ENCODE measurements at regions not wholly inside any gene's neighbourhood (a gene's known extent, or its start where the extent isn't known, plus 50 kb on each side); places are given as distances from the start of the nearest gene placed in this dataset.

DNA sequence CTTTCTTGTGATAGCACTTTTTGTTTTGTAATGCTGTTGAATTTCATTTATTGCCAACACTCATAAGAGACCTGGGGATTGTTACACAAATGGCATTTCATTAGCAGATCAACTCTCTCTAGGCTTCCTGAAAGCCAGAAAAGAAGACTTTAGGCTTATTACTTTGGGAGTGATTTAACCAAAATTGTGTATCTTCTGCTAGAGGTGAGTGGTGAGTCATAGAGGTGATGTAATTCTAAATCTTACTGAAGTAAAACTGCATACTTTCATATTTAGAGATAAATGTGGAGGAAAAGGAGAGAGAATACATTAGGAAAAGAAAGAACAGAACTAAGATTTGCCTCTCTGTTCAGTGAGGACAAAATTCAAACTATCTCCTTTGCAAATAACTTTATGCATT lies 304.7 kb upstream of the RGS17 start:
- no peak overlapping the region for H3K4me3 ChIP-seq (ENCODE audit: low read length)
- H3K9me2 ChIP-seq (ENCODE audit: insufficient read depth, low read length), result no peaks in the 10 kb centered on the region
- no peak overlapping the region for H3K9ac ChIP-seq (ENCODE audit: low read length)
- H3K9me3 ChIP-seq (ENCODE audit: low read length), result no peaks in the 10 kb centered on the region
- H4K20me1 ChIP-seq (ENCODE audit: insufficient read depth), result no peaks in the 10 kb centered on the region
- H3K36me3 ChIP-seq (ENCODE audit: insufficient read depth, low read length), result no peaks in the 10 kb centered on the region
- H3K27me3 ChIP-seq (ENCODE audit: insufficient read depth, low read depth, low read length), result no peaks in the 10 kb centered on the region
- no peaks in the 10 kb centered on the region for H3K79me2 ChIP-seq (replicated peaks; ENCODE audit: insufficient read depth, low read length)
- H3F3A ChIP-seq (ENCODE audit: insufficient read depth, low read length, poor library complexity, severe bottlenecking), result no peaks in the 10 kb centered on the region
- no peak overlapping the region for H3K4me2 ChIP-seq (ENCODE audit: low read length)
- H3K27ac ChIP-seq (ENCODE audit: low read length), result no peak overlapping the region
- H2AFZ ChIP-seq (ENCODE audit: low read depth, low read length), result no peak overlapping the region
- no peak for TF ChIP-seq TAF1 (IDR thresholded peaks at IDR 0.05; ENCODE audit: low read depth)
- TF ChIP-seq RAD21 (conservative IDR thresholded peaks at IDR 0.05), result no peak
- no peak for TF ChIP-seq EZH2 (IDR thresholded peaks at IDR 0.05; ENCODE audit: borderline replicate concordance, insufficient read depth, low read length, poor library complexity, severe bottlenecking)
- TF ChIP-seq POLR2AphosphoS5 (IDR thresholded peaks at IDR 0.05), result no peak
- TF ChIP-seq, protein P1, sequence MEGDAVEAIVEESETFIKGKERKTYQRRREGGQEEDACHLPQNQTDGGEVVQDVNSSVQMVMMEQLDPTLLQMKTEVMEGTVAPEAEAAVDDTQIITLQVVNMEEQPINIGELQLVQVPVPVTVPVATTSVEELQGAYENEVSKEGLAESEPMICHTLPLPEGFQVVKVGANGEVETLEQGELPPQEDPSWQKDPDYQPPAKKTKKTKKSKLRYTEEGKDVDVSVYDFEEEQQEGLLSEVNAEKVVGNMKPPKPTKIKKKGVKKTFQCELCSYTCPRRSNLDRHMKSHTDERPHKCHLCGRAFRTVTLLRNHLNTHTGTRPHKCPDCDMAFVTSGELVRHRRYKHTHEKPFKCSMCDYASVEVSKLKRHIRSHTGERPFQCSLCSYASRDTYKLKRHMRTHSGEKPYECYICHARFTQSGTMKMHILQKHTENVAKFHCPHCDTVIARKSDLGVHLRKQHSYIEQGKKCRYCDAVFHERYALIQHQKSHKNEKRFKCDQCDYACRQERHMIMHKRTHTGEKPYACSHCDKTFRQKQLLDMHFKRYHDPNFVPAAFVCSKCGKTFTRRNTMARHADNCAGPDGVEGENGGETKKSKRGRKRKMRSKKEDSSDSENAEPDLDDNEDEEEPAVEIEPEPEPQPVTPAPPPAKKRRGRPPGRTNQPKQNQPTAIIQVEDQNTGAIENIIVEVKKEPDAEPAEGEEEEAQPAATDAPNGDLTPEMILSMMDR (IDR thresholded peaks at IDR 0.05; ENCODE audit: poor library complexity, severe bottlenecking), result no peak
- TF ChIP-seq EP300 (conservative IDR thresholded peaks at IDR 0.05; ENCODE audit: poor library complexity, severe bottlenecking), result no peak
- TF ChIP-seq, protein P2, sequence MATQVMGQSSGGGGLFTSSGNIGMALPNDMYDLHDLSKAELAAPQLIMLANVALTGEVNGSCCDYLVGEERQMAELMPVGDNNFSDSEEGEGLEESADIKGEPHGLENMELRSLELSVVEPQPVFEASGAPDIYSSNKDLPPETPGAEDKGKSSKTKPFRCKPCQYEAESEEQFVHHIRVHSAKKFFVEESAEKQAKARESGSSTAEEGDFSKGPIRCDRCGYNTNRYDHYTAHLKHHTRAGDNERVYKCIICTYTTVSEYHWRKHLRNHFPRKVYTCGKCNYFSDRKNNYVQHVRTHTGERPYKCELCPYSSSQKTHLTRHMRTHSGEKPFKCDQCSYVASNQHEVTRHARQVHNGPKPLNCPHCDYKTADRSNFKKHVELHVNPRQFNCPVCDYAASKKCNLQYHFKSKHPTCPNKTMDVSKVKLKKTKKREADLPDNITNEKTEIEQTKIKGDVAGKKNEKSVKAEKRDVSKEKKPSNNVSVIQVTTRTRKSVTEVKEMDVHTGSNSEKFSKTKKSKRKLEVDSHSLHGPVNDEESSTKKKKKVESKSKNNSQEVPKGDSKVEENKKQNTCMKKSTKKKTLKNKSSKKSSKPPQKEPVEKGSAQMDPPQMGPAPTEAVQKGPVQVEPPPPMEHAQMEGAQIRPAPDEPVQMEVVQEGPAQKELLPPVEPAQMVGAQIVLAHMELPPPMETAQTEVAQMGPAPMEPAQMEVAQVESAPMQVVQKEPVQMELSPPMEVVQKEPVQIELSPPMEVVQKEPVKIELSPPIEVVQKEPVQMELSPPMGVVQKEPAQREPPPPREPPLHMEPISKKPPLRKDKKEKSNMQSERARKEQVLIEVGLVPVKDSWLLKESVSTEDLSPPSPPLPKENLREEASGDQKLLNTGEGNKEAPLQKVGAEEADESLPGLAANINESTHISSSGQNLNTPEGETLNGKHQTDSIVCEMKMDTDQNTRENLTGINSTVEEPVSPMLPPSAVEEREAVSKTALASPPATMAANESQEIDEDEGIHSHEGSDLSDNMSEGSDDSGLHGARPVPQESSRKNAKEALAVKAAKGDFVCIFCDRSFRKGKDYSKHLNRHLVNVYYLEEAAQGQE (IDR thresholded peaks at IDR 0.05; ENCODE audit: borderline replicate concordance), result no peak
- TF ChIP-seq SMC3 (conservative IDR thresholded peaks at IDR 0.05; ENCODE audit: poor library complexity), result no peak
- no peak for TF ChIP-seq MXI1 (conservative IDR thresholded peaks at IDR 0.05; ENCODE audit: poor library complexity, severe bottlenecking)

DNA sequence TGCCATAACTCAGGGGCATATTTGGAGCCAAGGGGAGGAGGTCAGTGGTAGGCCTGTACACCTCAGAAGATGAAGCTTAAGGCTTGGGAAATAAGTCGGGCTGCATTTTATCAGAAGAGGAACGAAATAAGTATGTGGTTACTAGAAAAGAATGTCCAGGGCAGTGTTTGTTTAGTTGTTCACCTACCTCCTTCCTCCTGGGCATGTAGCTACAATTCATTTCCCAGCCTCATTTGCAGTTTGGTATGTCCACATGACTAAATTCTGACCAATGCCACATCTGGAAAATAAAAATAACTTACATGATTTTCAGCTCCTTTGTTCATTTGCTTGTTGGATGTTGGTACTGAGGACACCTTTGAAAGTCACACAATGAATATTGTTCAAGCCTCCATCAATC lies 294.5 kb upstream of the RGS17 start:
- Histone ChIP-seq H4K20me1 (ENCODE audit: insufficient read depth) (no peaks in the 10 kb centered on the region), H3K4me2 (ENCODE audit: low read length) (no peak overlapping the region), H2AFZ (ENCODE audit: low read depth, low read length) (no peak overlapping the region), H3K27ac (ENCODE audit: low read length) (no peak overlapping the region), H3K4me3 (ENCODE audit: low read length) (no peak overlapping the region), H3K27me3 (ENCODE audit: insufficient read depth, low read depth, low read length) (no peaks in the 10 kb centered on the region), H3K9ac (ENCODE audit: low read length) (no peak overlapping the region), H3F3A (ENCODE audit: insufficient read depth, low read length, poor library complexity, severe bottlenecking) (no peaks in the 10 kb centered on the region), H3K79me2 (replicated peaks; ENCODE audit: insufficient read depth, low read length) (no peaks in the 10 kb centered on the region), H3K36me3 (ENCODE audit: insufficient read depth, low read length) (no peaks in the 10 kb centered on the region), H3K9me2 (ENCODE audit: insufficient read depth, low read length) (no peaks in the 10 kb centered on the region), H3K9me3 (ENCODE audit: low read length) (no peaks in the 10 kb centered on the region)
- TF ChIP-seq EZH2 (IDR thresholded peaks at IDR 0.05; ENCODE audit: borderline replicate concordance, insufficient read depth, low read length, poor library complexity, severe bottlenecking), result no peak
- no peak for TF ChIP-seq POLR2AphosphoS5 (IDR thresholded peaks at IDR 0.05)
- TF ChIP-seq, protein P1 (IDR thresholded peaks at IDR 0.05; ENCODE audit: poor library complexity, severe bottlenecking), result no peak
- TF ChIP-seq, protein P2 (IDR thresholded peaks at IDR 0.05; ENCODE audit: borderline replicate concordance), result no peak
- no peak for TF ChIP-seq MXI1 (conservative IDR thresholded peaks at IDR 0.05; ENCODE audit: poor library complexity, severe bottlenecking)
- TF ChIP-seq RAD21 (conservative IDR thresholded peaks at IDR 0.05), result no peak
- no peak for TF ChIP-seq EP300 (conservative IDR thresholded peaks at IDR 0.05; ENCODE audit: poor library complexity, severe bottlenecking)
- no peak for TF ChIP-seq TAF1 (IDR thresholded peaks at IDR 0.05; ENCODE audit: low read depth)
- no peak for TF ChIP-seq SMC3 (conservative IDR thresholded peaks at IDR 0.05; ENCODE audit: poor library complexity)

Data from neural cell (in vitro differentiated cells).